ENCODE measurements at regions not wholly inside any gene's neighbourhood (a gene's known extent, or its start where the extent isn't known, plus 50 kb on each side); places are given as distances from the start of the nearest gene placed in this dataset.

GRCh38 chr1:72636631-72637030 is 354.3 kb upstream of the NEGR1 start (continued):
- TF ChIP-seq REST (IDR thresholded peaks at IDR 0.05; ENCODE audit: unreplicated experiment) = no peak
- TF ChIP-seq ETS1 (IDR thresholded peaks at IDR 0.05) = no peak
- no peak for TF ChIP-seq STAT1 (IDR thresholded peaks at IDR 0.05; ENCODE audit: unreplicated experiment)
- TF ChIP-seq CTCF (conservative IDR thresholded peaks at IDR 0.05; ENCODE audit: low read depth in 2 of 2) = no peak
- TF ChIP-seq EZH2 (IDR thresholded peaks at IDR 0.05; ENCODE audit: low read depth, unreplicated experiment) = no peak
- TF ChIP-seq ZNF114 (CRISPR knock-in tag; IDR thresholded peaks at IDR 0.05) = no peak
- TF ChIP-seq ZNF331 (CRISPR knock-in tag; IDR thresholded peaks at IDR 0.05; ENCODE audit: low read depth) = no peak
- no peak for TF ChIP-seq JUNB (IDR thresholded peaks at IDR 0.05; ENCODE audit: unreplicated experiment)

- H3K4me3 Mint-ChIP-seq = no peak overlapping the region
- ATAC-seq = no peak
- TF ChIP-seq NANOG (IDR thresholded peaks at IDR 0.05; ENCODE audit: borderline replicate concordance) (no peak), CREB1 (CRISPR knock-in tag; IDR thresholded peaks at IDR 0.05; ENCODE audit: low read depth) (no peak), JUNB (IDR thresholded peaks at IDR 0.05; ENCODE audit: unreplicated experiment) (no peak), ZNF462 (CRISPR knock-in tag; IDR thresholded peaks at IDR 0.05) (no peak), EZH2 (IDR thresholded peaks at IDR 0.05; ENCODE audit: low read depth, unreplicated experiment) (no peak), POLR2AphosphoS5 (IDR thresholded peaks at IDR 0.05; ENCODE audit: low read depth) (no peak), ETS1 (IDR thresholded peaks at IDR 0.05) (no peak)
Observed at GRCh38 chr1:72635719-72636118, 353.4 kb upstream of the NEGR1 start.

More at GRCh38 chr1:72635719-72636118, 353.4 kb upstream of the NEGR1 start:
- no peaks in the 10 kb centered on the region for H3K36me3 ChIP-seq (ENCODE audit: insufficient read depth)
- H3K4me1 ChIP-seq (ENCODE audit: insufficient read depth) = 0 out of 2 replicates have a peak, but pooled peaks cover 6% of the 10 kb centered on the region
- Mint-ChIP-seq H3K27ac (no peak overlapping the region), H3K9me3 (no peaks in the 10 kb centered on the region), H3K36me3 (ENCODE audit: low read depth) (no peaks in the 10 kb centered on the region; the same call in 2 of the 3 replicates), H3K4me1 (peaks cover 17% of the 10 kb centered on the region), H3K27me3 (ENCODE audit: insufficient read depth, low read depth, poor library complexity) (peaks cover 2% of the 10 kb centered on the region)
- H3K4me3 ChIP-seq = no peak overlapping the region
- no peak overlapping the region for H2AFZ ChIP-seq
- H3K9me2 ChIP-seq (ENCODE audit: insufficient read depth) = no peaks in the 10 kb centered on the region
- H3K79me2 ChIP-seq (replicated peaks; ENCODE audit: insufficient read depth) = no peaks in the 10 kb centered on the region
- no peak overlapping the region for H3K4me2 ChIP-seq
- H3K27ac ChIP-seq (ENCODE audit: low read depth) = no peak overlapping the region
- no peak for DNase-seq (ENCODE audit: low spot score)
- no peaks in the 10 kb centered on the region for H3F3A ChIP-seq (replicated peaks; ENCODE audit: low read depth)
- no peaks in the 10 kb centered on the region for H3K27me3 ChIP-seq (ENCODE audit: insufficient read depth)
- no peaks in the 10 kb centered on the region for H4K20me1 ChIP-seq (replicated peaks; ENCODE audit: insufficient read depth)

Data from GM23338 (cell line).